GM23248 (cell line): ENCODE measurements at regions not wholly inside any gene's neighbourhood (a gene's known extent, or its start where the extent isn't known, plus 50 kb on each side); places are given as distances from the start of the nearest gene placed in this dataset.
A peak's percentile ranks its signal among the peaks of the same experiment; 100 is the strongest.

Experiments used
- DNase-seq: peaks from one replicate; pipeline ENCODE4 v3.0.0-alpha.2; 2015
- H2AFZ ChIP-seq: fragments of 200-600 bp; sonication (generic); 2 replicates; pipeline ENCODE4 v1.6.1; 2016; ENCODE audit warnings: antibody characterized with exemption
- H3F3A ChIP-seq: fragments of 200-600 bp; sonication (generic); 2 replicates; pipeline ENCODE4 v1.6.1; 2016; ENCODE audit warnings: mild to moderate bottlenecking, antibody characterized with exemption, mixed run types; ENCODE audit not compliant: insufficient read depth
- H3K27ac ChIP-seq: fragments of 200-600 bp; sonication (generic); 2 replicates; pipeline ENCODE4 v1.5.1; 2016; ENCODE audit warnings: mild to moderate bottlenecking
- H3K27me3 ChIP-seq: fragments of 200-600 bp; sonication (generic); replicated peaks from 2 replicates; pipeline ENCODE4 v1.6.1; 2016; ENCODE audit warnings: mild to moderate bottlenecking; ENCODE audit not compliant: insufficient read depth
- H3K36me3 ChIP-seq: fragments of 200-600 bp; sonication (generic); 2 replicates; pipeline ENCODE4 v1.6.1; 2016; ENCODE audit warnings: low read depth, mild to moderate bottlenecking
- H3K4me1 ChIP-seq: fragments of 200-600 bp; sonication (generic); 2 replicates; pipeline ENCODE4 v1.6.1; 2016; ENCODE audit warnings: mild to moderate bottlenecking; ENCODE audit not compliant: insufficient read depth
- H3K4me2 ChIP-seq: fragments of 200-600 bp; sonication (generic); one replicate; pipeline ENCODE4 v1.6.1; 2016; ENCODE audit warnings: mild to moderate bottlenecking; ENCODE audit not compliant: unreplicated experiment
- H3K4me3 ChIP-seq: fragments of 200-600 bp; sonication (generic); 2 replicates; pipeline ENCODE4 v1.5.1; 2016; ENCODE audit warnings: mild to moderate bottlenecking
- H3K79me2 ChIP-seq: fragments of 200-600 bp; sonication (generic); 2 replicates; pipeline ENCODE4 v1.6.1; 2016; ENCODE audit warnings: mild to moderate bottlenecking; ENCODE audit not compliant: insufficient read depth
- H3K9ac ChIP-seq: fragments of 200-600 bp; sonication (generic); 2 replicates; pipeline ENCODE4 v1.6.1; 2016; ENCODE audit warnings: mild to moderate bottlenecking
- H3K9me2 ChIP-seq: fragments of 200-600 bp; sonication (generic); 2 replicates; pipeline ENCODE4 v1.6.1; 2016; ENCODE audit warnings: mixed run types, mild to moderate bottlenecking, moderate library complexity; ENCODE audit not compliant: insufficient read depth
- H3K9me3 ChIP-seq: fragments of 200-600 bp; sonication (generic); one replicate; pipeline ENCODE4 v1.6.1; 2017; ENCODE audit warnings: low read depth
- H4K20me1 ChIP-seq: fragments of 200-600 bp; sonication (generic); 2 replicates; pipeline ENCODE4 v1.6.0; 2016; ENCODE audit not compliant: insufficient read depth
- EZH2 ChIP-seq: fragments of 200-600 bp; sonication (generic); IDR thresholded peaks from 2 replicates; pipeline ENCODE4 v1.6.1; 2018; ENCODE audit warnings: antibody characterized with exemption, mild to moderate bottlenecking; ENCODE audit not compliant: insufficient read depth, poor library complexity, severe bottlenecking
- EZH2phosphoT487 ChIP-seq: fragments of 200-600 bp; sonication (generic); IDR thresholded peaks from 2 replicates; pipeline ENCODE4 v1.6.1; 2018; ENCODE audit warnings: antibody characterized with exemption, moderate library complexity, mild to moderate bottlenecking, low read depth; ENCODE audit not compliant: insufficient read depth
- WGBS, 2 experiments: methylation state at CpG; one replicate each; pipeline ENCODE4 v1.1.6; 2015 to 2017; ENCODE audit warnings: low lambda C conversion rate in 2 of 2, low coverage in 1 of 2; ENCODE audit errors: missing lambda C conversion rate in 2 of 2; 5-methylcytosine and 5-hydroxymethylcytosine counted together
- in situ Hi-C: fragments of 300-500 bp; cut with MboI; formaldehyde crosslinking; loops from 2 replicates; pipeline ENCODE4 v1.15.0; 2020

- Histone ChIP-seq H3K4me2 (no peak overlapping the region), H3K9me2 (no peaks in the 10 kb centered on the region), H3F3A (no peaks in the 10 kb centered on the region), H3K27me3 (no peaks in the 10 kb centered on the region), H3K9me3 (no peaks in the 10 kb centered on the region), H3K9ac (no peak overlapping the region), H3K27ac (no peak overlapping the region), H3K4me3 (no peak overlapping the region), H2AFZ (no peak overlapping the region), H3K79me2 (no peaks in the 10 kb centered on the region), H3K4me1 (peaks cover 11% of the 10 kb centered on the region; the same call in 1 of the 2 replicates), H4K20me1 (no peaks in the 10 kb centered on the region), H3K36me3 (no peaks in the 10 kb centered on the region)
- TF ChIP-seq EZH2phosphoT487 (no peak), EZH2 (no peak)
- no peak for DNase-seq
- in situ Hi-C loops, result no loop called here
- WGBS, 2 experiments, result 97 to 100% methylated on average over 1 of the region's 1 CpG
These were observed 414.6 kb upstream of the PDE3A start for GRCh38 chr12:19953734-19954133.

GRCh38 chr12:19954163-19954562 is 414.2 kb upstream of the PDE3A start:
- Histone ChIP-seq H3K27me3 (no peaks in the 10 kb centered on the region), H3K27ac (no peak overlapping the region), H3K9me2 (no peaks in the 10 kb centered on the region), H3K79me2 (no peaks in the 10 kb centered on the region), H3K4me1 (peaks cover 15% of the 10 kb centered on the region; the same call in 1 of the 2 replicates), H3K9me3 (no peaks in the 10 kb centered on the region), H3K9ac (no peak overlapping the region), H3F3A (peaks cover 2% of the 10 kb centered on the region; the same call in 1 of the 2 replicates), H4K20me1 (no peaks in the 10 kb centered on the region), H3K4me3 (no peak overlapping the region), H3K4me2 (no peak overlapping the region), H2AFZ (no peak overlapping the region), H3K36me3 (no peaks in the 10 kb centered on the region)
- TF ChIP-seq EZH2phosphoT487 (no peak), EZH2 (no peak)
- WGBS, 2 experiments, result 89% methylated on average over 4 of the region's 4 CpGs
- no peak for DNase-seq
- in situ Hi-C loops, result no loop called here

DNA sequence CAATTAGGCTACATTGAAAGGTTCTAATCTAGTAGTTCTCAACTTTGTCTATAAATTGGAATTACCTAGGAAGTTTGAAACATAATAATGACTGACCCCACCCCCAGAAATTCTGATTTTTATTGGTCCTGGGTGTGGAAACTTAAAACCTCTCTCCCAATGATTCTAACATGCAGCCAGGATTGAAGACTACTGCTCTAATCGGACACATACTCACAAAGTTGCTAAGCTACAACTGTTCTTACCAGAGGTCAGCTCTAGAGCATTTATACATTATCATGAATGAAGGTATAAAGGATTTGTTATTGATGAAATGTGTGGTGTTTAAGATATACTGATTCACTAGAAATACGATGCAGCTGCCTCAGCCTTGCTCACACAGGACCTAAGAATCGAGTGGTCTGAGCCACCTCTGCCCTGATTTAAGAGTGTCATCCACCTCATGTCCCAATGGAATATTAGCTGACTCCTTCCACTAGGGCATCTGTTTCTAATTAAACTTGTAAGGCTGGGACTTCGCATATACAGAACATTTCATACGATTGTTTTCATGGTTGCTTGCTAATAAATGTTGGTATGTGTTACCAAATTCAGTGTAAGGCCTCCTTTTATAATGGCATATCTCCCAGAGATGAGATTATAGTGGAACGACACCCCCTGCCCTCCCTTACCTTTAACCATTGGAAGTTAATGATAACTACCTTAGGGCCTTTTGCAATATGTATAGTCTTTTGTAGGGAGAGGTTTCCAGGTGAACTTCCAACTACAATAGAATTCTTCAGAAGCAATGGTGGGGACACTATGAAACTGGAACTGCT is 410.8 kb upstream of the PDE3A start:
- Histone ChIP-seq H3K36me3 (no peaks in the 10 kb centered on the region), H2AFZ (no peak overlapping the region), H3K79me2 (no peaks in the 10 kb centered on the region), H3K27me3 (no peaks in the 10 kb centered on the region), H3K4me3 (no peak overlapping the region), H3K4me2 (no peak overlapping the region), H3K9me2 (no peaks in the 10 kb centered on the region), H3K4me1 (peaks cover 23% of the 10 kb centered on the region; the same call in 1 of the 2 replicates), H4K20me1 (no peaks in the 10 kb centered on the region), H3K9me3 (no peaks in the 10 kb centered on the region), H3K9ac (no peak overlapping the region), H3K27ac (no peak overlapping the region), H3F3A (peaks cover 8% of the 10 kb centered on the region; the same call in 1 of the 2 replicates)
- TF ChIP-seq EZH2, result no peak
- no peak for TF ChIP-seq EZH2phosphoT487
- whole genome bisulfite sequencing, 2 experiments, result 12 to 15% methylated on average over 6 of the region's 6 CpGs
- peak; percentile 80 for DNase-seq
- in situ Hi-C loops, result no loop called here

- Histone ChIP-seq H3K9ac (no peak overlapping the region), H3K27ac (no peak overlapping the region), H3K9me3 (no peaks in the 10 kb centered on the region), H4K20me1 (no peaks in the 10 kb centered on the region), H3K4me2 (no peak overlapping the region), H3F3A (peaks cover 8% of the 10 kb centered on the region; the same call in 1 of the 2 replicates), H2AFZ (no peak overlapping the region), H3K27me3 (no peaks in the 10 kb centered on the region), H3K4me3 (no peak overlapping the region), H3K36me3 (no peaks in the 10 kb centered on the region), H3K9me2 (no peaks in the 10 kb centered on the region), H3K79me2 (no peaks in the 10 kb centered on the region), H3K4me1 (peaks cover 23% of the 10 kb centered on the region; the same call in 1 of the 2 replicates)
- TF ChIP-seq EZH2phosphoT487, result no peak
- no peak for TF ChIP-seq EZH2
- DNase-seq, result no peak
- 97 to 100% methylated on average over 1 of the region's 1 CpG for WGBS, 2 experiments
- in situ Hi-C loops, result no loop called here
These were observed 409.9 kb upstream of the PDE3A start for GRCh38 chr12:19958389-19958788.
